ENCODE measurements at regions not wholly inside any gene's neighbourhood (a gene's known extent, or its start where the extent isn't known, plus 50 kb on each side); places are given as distances from the start of the nearest gene placed in this dataset.
"Not testable (repeated sequence)": the region's sequence is repeated elsewhere in the genome, so short reads cannot be mapped to it uniquely, and the experiment has no call there.

DNA sequence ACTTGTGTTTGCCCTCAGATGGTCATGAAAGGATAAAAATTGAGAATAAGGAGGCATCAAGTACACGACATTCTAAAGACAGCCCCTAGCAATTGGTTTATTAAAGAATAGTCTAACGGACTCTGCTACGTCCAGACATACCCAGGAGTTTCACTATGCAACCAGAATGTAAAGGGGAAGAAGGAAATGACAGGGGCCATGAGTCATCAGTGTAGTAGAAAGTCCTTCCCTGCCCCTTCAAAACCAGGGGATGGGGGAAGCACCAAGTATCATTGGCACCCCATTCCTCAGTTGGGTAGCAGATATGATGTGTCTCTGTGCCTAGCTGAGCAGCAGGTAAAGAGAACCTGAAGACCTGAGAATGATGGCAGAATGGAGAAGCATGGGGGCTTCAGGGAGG is 367.4 kb downstream of the IL20RB start:
- Histone ChIP-seq H3K27me3 (ENCODE audit: control insufficient read depth in 5 of 5, insufficient read depth in 4 of 5, low read length in 5 of 5) (no peaks in the 10 kb centered on the region), H3K4me3 (ENCODE audit: low read depth in 1 of 5, low read length in 5 of 5) (no peak overlapping the region), H3K27ac (ENCODE audit: low read depth, low read length) (no peak overlapping the region), H3K36me3 (ENCODE audit: control insufficient read depth in 5 of 5, insufficient read depth in 5 of 5, low read length in 5 of 5) (no peaks in the 10 kb centered on the region), H3K4me1 (ENCODE audit: control insufficient read depth in 5 of 5, insufficient read depth in 5 of 5, low read length in 5 of 5) (peaks cover 0 to 8% (median 0%) of the 10 kb centered on the region in 5 donors), H3K9me3 (ENCODE audit: control insufficient read depth in 5 of 5, low read length in 5 of 5) (peaks cover 0 to 6% (median 0%) of the 10 kb centered on the region in 5 donors), H3K9ac (ENCODE audit: low read length in 5 of 5) (no peak overlapping the region)

DNA sequence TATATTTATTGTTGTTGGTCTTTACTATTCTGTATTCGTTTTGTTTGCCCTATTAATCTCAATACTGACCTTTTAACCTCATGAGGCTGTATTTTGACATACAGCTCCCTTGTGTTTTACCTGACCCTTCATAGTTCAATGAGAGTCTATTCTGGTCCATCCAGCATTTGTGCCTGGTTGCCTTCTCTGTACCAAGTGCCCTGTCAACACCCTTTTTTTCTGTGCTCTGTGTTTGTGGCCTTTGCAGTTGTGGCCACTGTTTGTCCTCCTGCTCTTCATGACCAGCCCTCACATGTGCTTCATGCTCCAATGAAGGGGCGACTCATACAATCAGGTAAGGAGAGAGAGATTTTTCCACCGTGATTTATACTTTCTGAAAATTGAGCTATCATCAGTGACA is 368.2 kb downstream of the IL20RB start:
- Histone ChIP-seq H3K4me3 (ENCODE audit: low read depth in 1 of 5, low read length in 5 of 5) (no peak overlapping the region), H3K27ac (ENCODE audit: low read depth, low read length) (no peak overlapping the region)

DNA sequence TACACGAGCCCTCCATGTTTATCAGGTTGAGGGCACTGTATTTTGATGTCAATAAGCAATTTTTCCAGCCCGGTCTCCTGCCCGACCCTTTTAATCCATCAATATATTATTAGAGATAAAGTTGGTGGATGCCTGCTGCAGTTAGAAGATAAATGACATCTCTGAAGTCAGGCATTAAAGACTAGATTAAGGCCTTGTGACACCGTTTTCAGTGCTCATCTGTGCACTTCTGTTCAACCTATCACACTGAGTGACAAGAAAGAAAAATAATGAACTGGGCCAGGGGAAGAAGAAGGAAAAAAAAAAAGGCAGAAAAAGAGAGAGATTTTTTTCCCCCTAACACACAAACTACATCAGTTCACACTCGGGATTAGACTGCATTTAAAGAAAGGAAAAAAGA is 371.8 kb downstream of the IL20RB start:
- Histone ChIP-seq H3K9me3 (ENCODE audit: control insufficient read depth in 5 of 5, low read length in 5 of 5) (peaks cover 0 to 3% (median 0%) of the 10 kb centered on the region in 5 donors), H3K9ac (ENCODE audit: low read length in 5 of 5) (no peak overlapping the region), H3K36me3 (ENCODE audit: control insufficient read depth in 5 of 5, insufficient read depth in 5 of 5, low read length in 5 of 5) (no peaks in the 10 kb centered on the region), H3K4me1 (ENCODE audit: control insufficient read depth in 5 of 5, insufficient read depth in 5 of 5, low read length in 5 of 5) (peaks cover 0 to 8% (median 0%) of the 10 kb centered on the region in 5 donors), H3K27me3 (ENCODE audit: control insufficient read depth in 5 of 5, insufficient read depth in 4 of 5, low read length in 5 of 5) (no peaks in the 10 kb centered on the region), H3K4me3 (ENCODE audit: low read depth in 1 of 5, low read length in 5 of 5) (no peak overlapping the region), H3K27ac (ENCODE audit: low read depth, low read length) (no peak overlapping the region)

More for the DNA sequence above, 368.2 kb downstream of the IL20RB start:
- no peaks in the 10 kb centered on the region for H3K27me3 ChIP-seq (ENCODE audit: control insufficient read depth in 5 of 5, insufficient read depth in 4 of 5, low read length in 5 of 5)
- H3K9me3 ChIP-seq (ENCODE audit: control insufficient read depth in 5 of 5, low read length in 5 of 5), result peaks cover 0 to 6% (median 0%) of the 10 kb centered on the region in 5 donors
- H3K36me3 ChIP-seq (ENCODE audit: control insufficient read depth in 5 of 5, insufficient read depth in 5 of 5, low read length in 5 of 5), result no peaks in the 10 kb centered on the region
- peaks cover 0 to 8% (median 0%) of the 10 kb centered on the region in 5 donors for H3K4me1 ChIP-seq (ENCODE audit: control insufficient read depth in 5 of 5, insufficient read depth in 5 of 5, low read length in 5 of 5)
- H3K9ac ChIP-seq (ENCODE audit: low read length in 5 of 5), result no peak overlapping the region

- Histone ChIP-seq H3K27me3 (ENCODE audit: control insufficient read depth in 5 of 5, insufficient read depth in 4 of 5, low read length in 5 of 5) (no peaks in the 10 kb centered on the region), H3K27ac (ENCODE audit: low read depth, low read length) (no peak overlapping the region), H3K9ac (ENCODE audit: low read length in 5 of 5) (no peak overlapping the region), H3K9me3 (ENCODE audit: control insufficient read depth in 5 of 5, low read length in 5 of 5) (peaks cover 0 to 3% (median 0%) of the 10 kb centered on the region in 5 donors), H3K4me3 (ENCODE audit: low read depth in 1 of 5, low read length in 5 of 5) (no peak overlapping the region), H3K4me1 (ENCODE audit: control insufficient read depth in 5 of 5, insufficient read depth in 5 of 5, low read length in 5 of 5) (peaks cover 0 to 8% (median 0%) of the 10 kb centered on the region in 5 donors), H3K36me3 (ENCODE audit: control insufficient read depth in 5 of 5, insufficient read depth in 5 of 5, low read length in 5 of 5) (no peaks in the 10 kb centered on the region)
These were observed 372.5 kb downstream of the IL20RB start for GRCh38 chr3:137330246-137330645.

GRCh38 chr3:137332297-137332696 is 374.5 kb downstream of the IL20RB start:
- Histone ChIP-seq H3K9me3 (ENCODE audit: control insufficient read depth in 5 of 5, low read length in 5 of 5) (no peaks in the 10 kb centered on the region), H3K4me1 (ENCODE audit: control insufficient read depth in 5 of 5, insufficient read depth in 5 of 5, low read length in 5 of 5) (peaks cover 0 to 8% (median 0%) of the 10 kb centered on the region in 5 donors), H3K36me3 (ENCODE audit: control insufficient read depth in 5 of 5, insufficient read depth in 5 of 5, low read length in 5 of 5) (no peaks in the 10 kb centered on the region), H3K9ac (ENCODE audit: low read length in 5 of 5) (no peak overlapping the region), H3K27me3 (ENCODE audit: control insufficient read depth in 5 of 5, insufficient read depth in 4 of 5, low read length in 5 of 5) (no peaks in the 10 kb centered on the region), H3K4me3 (ENCODE audit: low read depth in 1 of 5, low read length in 5 of 5) (no peak overlapping the region), H3K27ac (ENCODE audit: low read depth, low read length) (no peak overlapping the region)

DNA sequence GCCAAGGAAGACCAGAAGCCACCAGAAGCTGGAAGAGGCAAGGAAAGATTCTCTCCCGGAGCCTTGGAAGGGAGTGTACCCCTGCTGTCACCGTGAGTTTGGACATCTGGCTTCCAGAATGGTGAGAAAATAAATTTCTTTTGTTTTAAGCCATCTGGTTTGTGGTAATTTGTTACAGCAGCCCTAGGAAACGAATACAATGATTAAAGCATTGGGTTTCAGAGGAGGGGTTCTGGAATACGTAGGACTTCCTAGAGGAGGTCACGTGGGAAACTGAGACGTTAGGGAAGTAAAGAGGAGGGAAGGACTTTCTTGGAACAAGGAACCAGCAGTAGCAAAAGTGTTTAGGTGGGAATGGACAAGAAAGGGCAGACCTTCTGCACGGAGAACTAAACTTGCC is 377.7 kb downstream of the IL20RB start:
- Histone ChIP-seq H3K9me3 (ENCODE audit: control insufficient read depth in 5 of 5, low read length in 5 of 5) (peaks cover 0 to 15% (median 4%) of the 10 kb centered on the region in 5 donors), H3K9ac (ENCODE audit: low read length in 5 of 5) (no peak overlapping the region), H3K27ac (ENCODE audit: low read depth, low read length) (no peak overlapping the region), H3K4me1 (ENCODE audit: control insufficient read depth in 5 of 5, insufficient read depth in 5 of 5, low read length in 5 of 5) (no peaks in the 10 kb centered on the region), H3K27me3 (ENCODE audit: control insufficient read depth in 5 of 5, insufficient read depth in 4 of 5, low read length in 5 of 5) (no peaks in the 10 kb centered on the region), H3K4me3 (ENCODE audit: low read depth in 1 of 5, low read length in 5 of 5) (no peak overlapping the region), H3K36me3 (ENCODE audit: control insufficient read depth in 5 of 5, insufficient read depth in 5 of 5, low read length in 5 of 5) (no peaks in the 10 kb centered on the region)

DNA sequence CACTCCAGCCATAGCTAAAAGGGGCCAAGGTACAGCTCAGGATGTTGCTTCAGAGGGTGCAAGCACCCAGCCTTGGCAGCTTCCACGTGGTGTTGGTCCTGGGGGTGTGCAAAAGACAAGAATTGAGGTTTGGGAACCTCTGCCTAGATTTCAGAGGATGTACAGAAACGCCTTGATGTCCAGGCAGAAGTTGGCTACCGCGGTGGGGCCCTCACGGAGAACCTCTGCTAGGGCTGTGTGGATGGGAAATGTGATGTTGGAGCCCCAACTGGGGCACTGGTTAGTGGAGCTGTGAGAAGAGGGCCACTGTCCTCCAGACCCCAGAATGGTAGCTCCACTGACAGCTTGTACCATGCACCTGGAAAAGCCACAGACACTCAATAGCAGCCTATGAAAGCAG is 380.6 kb downstream of the IL20RB start:
- not testable (repeated sequence) for H3K4me3 ChIP-seq (ENCODE audit: low read depth in 1 of 5, low read length in 5 of 5); H3K36me3 ChIP-seq (ENCODE audit: control insufficient read depth in 5 of 5, insufficient read depth in 5 of 5, low read length in 5 of 5); H3K9ac ChIP-seq (ENCODE audit: low read length in 5 of 5); H3K27ac ChIP-seq (ENCODE audit: low read depth, low read length); H3K27me3 ChIP-seq (ENCODE audit: control insufficient read depth in 5 of 5, insufficient read depth in 4 of 5, low read length in 5 of 5); H3K4me1 ChIP-seq (ENCODE audit: control insufficient read depth in 5 of 5, insufficient read depth in 5 of 5, low read length in 5 of 5)
- H3K9me3 ChIP-seq (ENCODE audit: control insufficient read depth in 5 of 5, low read length in 5 of 5), result peaks cover 0 to 15% (median 4%) of the 10 kb centered on the region in 5 donors

GRCh38 chr3:137343283-137343682 is 385.5 kb downstream of the IL20RB start:
- Histone ChIP-seq H3K27ac (ENCODE audit: low read depth, low read length) (no peak overlapping the region), H3K9me3 (ENCODE audit: control insufficient read depth in 5 of 5, low read length in 5 of 5) (peaks cover 0 to 12% (median 3%) of the 10 kb centered on the region in 5 donors), H3K4me3 (ENCODE audit: low read depth in 1 of 5, low read length in 5 of 5) (no peak overlapping the region), H3K27me3 (ENCODE audit: control insufficient read depth in 5 of 5, insufficient read depth in 4 of 5, low read length in 5 of 5) (no peaks in the 10 kb centered on the region), H3K36me3 (ENCODE audit: control insufficient read depth in 5 of 5, insufficient read depth in 5 of 5, low read length in 5 of 5) (no peaks in the 10 kb centered on the region), H3K9ac (ENCODE audit: low read length in 5 of 5) (no peak overlapping the region), H3K4me1 (ENCODE audit: control insufficient read depth in 5 of 5, insufficient read depth in 5 of 5, low read length in 5 of 5) (no peaks in the 10 kb centered on the region)

DNA sequence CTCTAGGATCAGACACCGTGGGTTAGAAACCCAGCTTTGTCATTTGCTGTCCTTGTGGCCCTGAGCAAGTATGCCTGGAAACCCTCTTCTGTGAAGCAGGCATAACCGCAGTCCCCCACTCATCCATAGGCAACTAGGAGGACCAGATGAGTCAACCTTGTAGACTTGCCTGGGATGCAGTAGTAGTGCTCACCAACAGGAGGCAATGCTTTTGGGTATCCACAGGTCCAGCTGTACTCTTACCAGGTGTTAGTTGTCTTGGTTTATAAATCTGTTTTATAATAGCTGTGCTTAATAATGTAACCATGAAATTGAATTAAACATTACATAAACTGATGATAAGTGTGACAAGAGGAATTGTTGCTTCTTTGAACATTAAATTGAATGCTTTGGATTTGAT is 389.3 kb downstream of the IL20RB start:
- no peak overlapping the region for H3K27ac ChIP-seq (ENCODE audit: low read depth, low read length)
- no peaks in the 10 kb centered on the region for H3K27me3 ChIP-seq (ENCODE audit: control insufficient read depth in 5 of 5, insufficient read depth in 4 of 5, low read length in 5 of 5)
- no peak overlapping the region for H3K4me3 ChIP-seq (ENCODE audit: low read depth in 1 of 5, low read length in 5 of 5)
- no peaks in the 10 kb centered on the region for H3K4me1 ChIP-seq (ENCODE audit: control insufficient read depth in 5 of 5, insufficient read depth in 5 of 5, low read length in 5 of 5)
- H3K9me3 ChIP-seq (ENCODE audit: control insufficient read depth in 5 of 5, low read length in 5 of 5), result peaks cover 0 to 3% (median 0%) of the 10 kb centered on the region in 5 donors
- no peaks in the 10 kb centered on the region for H3K36me3 ChIP-seq (ENCODE audit: control insufficient read depth in 5 of 5, insufficient read depth in 5 of 5, low read length in 5 of 5)
- no peak overlapping the region for H3K9ac ChIP-seq (ENCODE audit: low read length in 5 of 5)

- Histone ChIP-seq H3K36me3 (ENCODE audit: control insufficient read depth in 5 of 5, insufficient read depth in 5 of 5, low read length in 5 of 5) (no peaks in the 10 kb centered on the region), H3K9me3 (ENCODE audit: control insufficient read depth in 5 of 5, low read length in 5 of 5) (peaks cover 0 to 2% (median 0%) of the 10 kb centered on the region in 5 donors), H3K27ac (ENCODE audit: low read depth, low read length) (no peak overlapping the region), H3K4me1 (ENCODE audit: control insufficient read depth in 5 of 5, insufficient read depth in 5 of 5, low read length in 5 of 5) (no peaks in the 10 kb centered on the region), H3K27me3 (ENCODE audit: control insufficient read depth in 5 of 5, insufficient read depth in 4 of 5, low read length in 5 of 5) (no peaks in the 10 kb centered on the region), H3K9ac (ENCODE audit: low read length in 5 of 5) (no peak overlapping the region), H3K4me3 (ENCODE audit: low read depth in 1 of 5, low read length in 5 of 5) (no peak overlapping the region)
These were observed 390.1 kb downstream of the IL20RB start for GRCh38 chr3:137347817-137348368.
